Fibroblast of lung (primary cell): ENCODE measurements at regions not wholly inside any gene's neighbourhood (a gene's known extent, or its start where the extent isn't known, plus 50 kb on each side); places are given as distances from the start of the nearest gene placed in this dataset.

ENCODE experiments used
- DNase-seq, 2 donors: peaks; one replicate each; pipeline versions ENCODE4 v3.0.0 to v3.0.0-alpha.2; 2010; ENCODE audit warnings: low read depth in 2 of 2
- H2AFZ ChIP-seq: 2 replicates; pipeline ENCODE4 v1.5.1; 2012; ENCODE audit warnings: low read length, control low read depth, inconsistent platforms
- H3K27ac ChIP-seq: 2 replicates; pipeline ENCODE4 v1.5.1; 2011; ENCODE audit warnings: low read length, control low read depth; ENCODE audit not compliant: insufficient read depth
- H3K27me3 ChIP-seq: 2 replicates; pipeline ENCODE4 v1.5.1; 2011; ENCODE audit warnings: mild to moderate bottlenecking, low read length; ENCODE audit not compliant: control insufficient read depth, insufficient read depth
- H3K36me3 ChIP-seq: 2 replicates; pipeline ENCODE4 v1.5.1; 2011; ENCODE audit warnings: low read length; ENCODE audit not compliant: control insufficient read depth, insufficient read depth
- H3K4me1 ChIP-seq: 2 replicates; pipeline ENCODE4 v1.5.1; 2011; ENCODE audit warnings: low read length; ENCODE audit not compliant: control insufficient read depth, insufficient read depth; ENCODE audit errors: extremely low read depth
- H3K4me2 ChIP-seq: 2 replicates; pipeline ENCODE4 v1.5.1; 2011; ENCODE audit warnings: low read length, control low read depth; ENCODE audit not compliant: insufficient read depth; ENCODE audit errors: extremely low read depth
- H3K4me3 ChIP-seq, 4 experiments: fragments of 200-600 bp in 1 of 4; sonication (generic) in 1 of 4; replicated peaks in 1 of 4; 2 replicates each; pipeline ENCODE4 v1.5.1; 2011 to 2016; ENCODE audit warnings: low read length in 4 of 4, low read depth in 3 of 4, mild to moderate bottlenecking in 3 of 4, control low read depth in 2 of 4, inconsistent platforms in 1 of 4, mixed read lengths in 1 of 4; ENCODE audit not compliant: insufficient read depth in 1 of 4; ENCODE audit errors: control extremely low read depth in 1 of 4
- H3K79me2 ChIP-seq: 2 replicates; pipeline ENCODE4 v1.5.1; 2012; ENCODE audit warnings: mild to moderate bottlenecking, low read length, inconsistent platforms; ENCODE audit not compliant: control insufficient read depth, insufficient read depth
- H3K9ac ChIP-seq: 2 replicates; pipeline ENCODE4 v1.5.1; 2011; ENCODE audit warnings: mild to moderate bottlenecking, low read length, control low read depth; ENCODE audit not compliant: insufficient read depth
- H3K9me3 ChIP-seq: 2 replicates; pipeline ENCODE4 v1.5.1; 2012; ENCODE audit warnings: low read depth, low read length; ENCODE audit not compliant: control insufficient read depth, insufficient read depth
- H4K20me1 ChIP-seq: 2 replicates; pipeline ENCODE4 v1.5.1; 2011; ENCODE audit warnings: low read length; ENCODE audit not compliant: control insufficient read depth, insufficient read depth; ENCODE audit errors: extremely low read depth
- CTCF ChIP-seq, 2 donors: IDR thresholded peaks in 1 of 2; conservative IDR thresholded peaks in 1 of 2; 1 replicate in 1 of 2; 2 replicates in 1 of 2; pipeline ENCODE4 v1.5.1; 2011 to 2012; ENCODE audit warnings: low read length in 2 of 2, control low read depth in 1 of 2, inconsistent platforms in 1 of 2, low read depth in 1 of 2, mild to moderate bottlenecking in 1 of 2
- EZH2 ChIP-seq: IDR thresholded peaks from 2 replicates; pipeline ENCODE4 v1.5.1; 2012; ENCODE audit warnings: low read length, control low read depth, mild to moderate bottlenecking; ENCODE audit errors: missing control alignments

GRCh38 chr16:80015566-80015965 is 415.0 kb upstream of the MAF start:
- peak in 1 of 2 donors; percentile 57 for DNase-seq
- no peak overlapping the region for H3K4me2 ChIP-seq

GRCh38 chr16:80014241-80014939 is 413.9 kb upstream of the MAF start:
- H3K4me1 ChIP-seq = no peaks in the 10 kb centered on the region
- DNase-seq = peak in 1 of 2 donors; percentile 31
- H3K36me3 ChIP-seq = no peaks in the 10 kb centered on the region
- TF ChIP-seq CTCF (conservative IDR thresholded peaks at IDR 0.05 in 1 of 2, IDR thresholded peaks at IDR 0.05 in 1 of 2; ENCODE audit: low read depth in 1 of 2, low read length in 2 of 2) (no peak), EZH2 (no peak)
- H3K79me2 ChIP-seq = no peaks in the 10 kb centered on the region
- no peaks in the 10 kb centered on the region for H3K9me3 ChIP-seq
- H3K4me2 ChIP-seq = no peak overlapping the region
- H3K4me3 ChIP-seq = no peak overlapping the region
- no peaks in the 10 kb centered on the region for H3K27me3 ChIP-seq
- H2AFZ ChIP-seq = no peak overlapping the region
- no peaks in the 10 kb centered on the region for H4K20me1 ChIP-seq
- no peak overlapping the region for H3K27ac ChIP-seq
- H3K9ac ChIP-seq = no peak overlapping the region

More at GRCh38 chr16:80015566-80015965, 415.0 kb upstream of the MAF start:
- H3K4me1 ChIP-seq = no peaks in the 10 kb centered on the region
- TF ChIP-seq CTCF (conservative IDR thresholded peaks at IDR 0.05 in 1 of 2, IDR thresholded peaks at IDR 0.05 in 1 of 2; ENCODE audit: low read depth in 1 of 2, low read length in 2 of 2) (no peak), EZH2 (no peak)
- H3K4me3 ChIP-seq = no peak overlapping the region
- H3K27me3 ChIP-seq = no peaks in the 10 kb centered on the region
- no peaks in the 10 kb centered on the region for H4K20me1 ChIP-seq
- no peaks in the 10 kb centered on the region for H3K79me2 ChIP-seq
- H3K36me3 ChIP-seq = no peaks in the 10 kb centered on the region
- H3K9ac ChIP-seq = no peak overlapping the region
- no peak overlapping the region for H3K27ac ChIP-seq
- H3K9me3 ChIP-seq = no peaks in the 10 kb centered on the region
- no peak overlapping the region for H2AFZ ChIP-seq

- Histone ChIP-seq H3K4me3 (no peak overlapping the region), H3K27ac (no peak overlapping the region), H3K4me1 (no peaks in the 10 kb centered on the region), H4K20me1 (no peaks in the 10 kb centered on the region), H3K79me2 (no peaks in the 10 kb centered on the region), H3K27me3 (no peaks in the 10 kb centered on the region), H3K9ac (no peak overlapping the region), H2AFZ (no peak overlapping the region), H3K36me3 (no peaks in the 10 kb centered on the region), H3K4me2 (no peak overlapping the region), H3K9me3 (no peaks in the 10 kb centered on the region)
- TF ChIP-seq EZH2 (no peak), CTCF (conservative IDR thresholded peaks at IDR 0.05 in 1 of 2, IDR thresholded peaks at IDR 0.05 in 1 of 2; ENCODE audit: low read depth in 1 of 2, low read length in 2 of 2) (no peak)
- no peak for DNase-seq
Observed at GRCh38 chr16:80012586-80012985, 412.0 kb upstream of the MAF start.
